Neural crest cell (in vitro differentiated cells): ENCODE measurements at regions not wholly inside any gene's neighbourhood (a gene's known extent, or its start where the extent isn't known, plus 50 kb on each side); places are given as distances from the start of the nearest gene placed in this dataset.

Experiments used
- DNase-seq: peaks from one replicate; pipeline ENCODE4 v3.0.0; 2021; ENCODE audit warnings: low read depth, mixed read lengths, low spot score
- H3K27ac Mint-ChIP-seq: one replicate; pipeline ENCODE4 v1.8.0; 2021; ENCODE audit warnings: mild to moderate bottlenecking, mixed read lengths; ENCODE audit not compliant: unreplicated experiment
- H3K27me3 Mint-ChIP-seq: 2 replicates; pipeline ENCODE4 v1.8.0; 2021; ENCODE audit warnings: low read depth, mild to moderate bottlenecking, mixed read lengths
- H3K36me3 Mint-ChIP-seq: 2 replicates; pipeline ENCODE4 v1.8.0; 2021; ENCODE audit warnings: low read depth, mild to moderate bottlenecking, mixed read lengths
- H3K4me1 Mint-ChIP-seq: 2 replicates; pipeline ENCODE4 v1.8.0; 2021; ENCODE audit warnings: mixed read lengths
- H3K4me3 Mint-ChIP-seq: one replicate; pipeline ENCODE4 v1.8.0; 2021; ENCODE audit warnings: mild to moderate bottlenecking, mixed read lengths
- H3K9me3 Mint-ChIP-seq: 2 replicates; pipeline ENCODE4 v1.8.0; 2021; ENCODE audit warnings: mixed read lengths
- TF ChIP-seq, protein P1 (sequence below): fragments of 200-600 bp; sonication (generic); conservative IDR thresholded peaks from 2 replicates; pipeline ENCODE4 v1.5.0; 2021; ENCODE audit warnings: antibody characterized with exemption, mild to moderate bottlenecking

DNA sequence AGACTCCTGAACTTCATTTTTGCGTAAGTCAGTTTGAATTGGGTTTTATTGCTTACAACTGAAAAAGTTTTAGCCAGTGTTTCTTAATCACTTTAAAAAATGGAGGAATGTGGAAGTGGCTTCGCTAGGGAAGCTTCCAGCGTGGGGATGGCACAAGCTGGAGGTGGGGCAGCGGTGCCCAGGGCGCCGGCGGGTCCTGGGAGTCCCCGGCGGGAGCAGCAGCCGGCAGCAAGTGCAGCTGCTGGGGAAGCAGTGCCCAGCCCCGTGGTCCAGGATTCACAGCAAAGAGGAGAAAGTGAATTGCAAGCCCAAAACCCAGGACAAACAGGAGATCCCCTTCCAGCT lies 301.8 kb upstream of the PROK2 start:
- H3K27ac Mint-ChIP-seq = no peak overlapping the region
- DNase-seq = no peak
- H3K4me1 Mint-ChIP-seq = peaks cover 8% of the 10 kb centered on the region
- no peaks in the 10 kb centered on the region for H3K9me3 Mint-ChIP-seq
- TF ChIP-seq, protein P1, sequence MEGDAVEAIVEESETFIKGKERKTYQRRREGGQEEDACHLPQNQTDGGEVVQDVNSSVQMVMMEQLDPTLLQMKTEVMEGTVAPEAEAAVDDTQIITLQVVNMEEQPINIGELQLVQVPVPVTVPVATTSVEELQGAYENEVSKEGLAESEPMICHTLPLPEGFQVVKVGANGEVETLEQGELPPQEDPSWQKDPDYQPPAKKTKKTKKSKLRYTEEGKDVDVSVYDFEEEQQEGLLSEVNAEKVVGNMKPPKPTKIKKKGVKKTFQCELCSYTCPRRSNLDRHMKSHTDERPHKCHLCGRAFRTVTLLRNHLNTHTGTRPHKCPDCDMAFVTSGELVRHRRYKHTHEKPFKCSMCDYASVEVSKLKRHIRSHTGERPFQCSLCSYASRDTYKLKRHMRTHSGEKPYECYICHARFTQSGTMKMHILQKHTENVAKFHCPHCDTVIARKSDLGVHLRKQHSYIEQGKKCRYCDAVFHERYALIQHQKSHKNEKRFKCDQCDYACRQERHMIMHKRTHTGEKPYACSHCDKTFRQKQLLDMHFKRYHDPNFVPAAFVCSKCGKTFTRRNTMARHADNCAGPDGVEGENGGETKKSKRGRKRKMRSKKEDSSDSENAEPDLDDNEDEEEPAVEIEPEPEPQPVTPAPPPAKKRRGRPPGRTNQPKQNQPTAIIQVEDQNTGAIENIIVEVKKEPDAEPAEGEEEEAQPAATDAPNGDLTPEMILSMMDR = no peak
- peaks cover 5% of the 10 kb centered on the region for H3K27me3 Mint-ChIP-seq
- H3K4me3 Mint-ChIP-seq = no peak overlapping the region
- no peaks in the 10 kb centered on the region for H3K36me3 Mint-ChIP-seq

DNA sequence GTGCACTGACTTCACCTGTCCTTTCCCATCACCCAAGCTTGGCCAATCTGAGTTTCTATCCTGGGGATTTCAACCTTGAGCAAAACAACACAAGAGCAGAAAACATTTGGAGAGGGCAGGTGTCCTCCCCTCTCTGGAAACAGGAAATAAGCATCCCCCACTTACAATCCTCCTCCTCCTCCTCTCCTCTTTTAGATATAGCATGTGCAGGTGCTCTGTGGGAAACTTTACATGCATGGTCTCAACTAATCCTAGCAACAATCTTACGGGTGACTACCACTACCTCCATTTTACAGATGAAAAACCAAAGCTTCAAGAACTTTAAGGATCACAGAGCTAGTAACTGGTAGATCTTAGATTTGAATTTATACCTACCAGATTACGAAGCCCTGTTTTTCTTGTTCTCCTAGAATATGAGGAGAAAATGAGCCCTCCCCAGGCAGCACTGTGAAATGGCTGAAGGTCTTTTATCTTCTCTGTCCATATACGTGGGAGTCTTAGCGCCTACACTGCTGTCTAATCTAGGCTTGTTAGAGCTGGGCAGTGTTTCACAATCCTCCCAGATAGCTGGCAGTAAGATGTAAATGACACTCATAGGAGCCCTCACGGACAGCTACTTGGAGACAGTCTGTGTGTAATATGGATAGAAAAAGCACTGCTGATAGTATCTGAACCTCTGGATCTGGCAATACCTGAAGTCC lies 301.2 kb upstream of the PROK2 start:
- peaks cover 5% of the 10 kb centered on the region for H3K27me3 Mint-ChIP-seq
- DNase-seq = no peak
- no peak overlapping the region for H3K4me3 Mint-ChIP-seq
- no peaks in the 10 kb centered on the region for H3K36me3 Mint-ChIP-seq
- no peaks in the 10 kb centered on the region for H3K9me3 Mint-ChIP-seq
- H3K4me1 Mint-ChIP-seq = peaks cover 8% of the 10 kb centered on the region
- H3K27ac Mint-ChIP-seq = no peak overlapping the region
- TF ChIP-seq, protein P1 = no peak

DNA sequence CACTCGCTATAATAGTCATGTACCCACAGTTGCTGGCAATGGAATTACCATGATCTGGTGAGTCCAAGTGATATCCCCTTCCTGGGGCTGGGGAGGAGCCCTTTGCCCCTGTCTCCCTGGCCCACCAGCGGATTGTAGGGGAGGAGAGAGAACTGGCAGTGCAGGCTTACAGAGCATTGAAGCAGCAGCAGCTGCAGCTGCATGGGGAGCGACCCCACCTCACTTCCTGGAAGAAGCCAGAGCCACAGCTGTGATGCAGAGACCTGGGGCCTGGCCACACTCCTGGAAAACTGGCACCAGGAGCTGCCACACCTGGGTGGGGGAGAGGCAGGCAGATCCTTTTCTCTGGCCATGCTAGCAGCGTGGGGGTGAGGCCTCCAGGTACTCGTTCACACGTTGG lies 300.1 kb upstream of the PROK2 start:
- peaks cover 8% of the 10 kb centered on the region for H3K4me1 Mint-ChIP-seq
- H3K27me3 Mint-ChIP-seq = no peaks in the 10 kb centered on the region
- no peak overlapping the region for H3K27ac Mint-ChIP-seq
- no peak overlapping the region for H3K4me3 Mint-ChIP-seq
- no peaks in the 10 kb centered on the region for H3K36me3 Mint-ChIP-seq
- no peak for DNase-seq
- TF ChIP-seq, protein P1 = no peak
- peaks cover 3% of the 10 kb centered on the region for H3K9me3 Mint-ChIP-seq

DNA sequence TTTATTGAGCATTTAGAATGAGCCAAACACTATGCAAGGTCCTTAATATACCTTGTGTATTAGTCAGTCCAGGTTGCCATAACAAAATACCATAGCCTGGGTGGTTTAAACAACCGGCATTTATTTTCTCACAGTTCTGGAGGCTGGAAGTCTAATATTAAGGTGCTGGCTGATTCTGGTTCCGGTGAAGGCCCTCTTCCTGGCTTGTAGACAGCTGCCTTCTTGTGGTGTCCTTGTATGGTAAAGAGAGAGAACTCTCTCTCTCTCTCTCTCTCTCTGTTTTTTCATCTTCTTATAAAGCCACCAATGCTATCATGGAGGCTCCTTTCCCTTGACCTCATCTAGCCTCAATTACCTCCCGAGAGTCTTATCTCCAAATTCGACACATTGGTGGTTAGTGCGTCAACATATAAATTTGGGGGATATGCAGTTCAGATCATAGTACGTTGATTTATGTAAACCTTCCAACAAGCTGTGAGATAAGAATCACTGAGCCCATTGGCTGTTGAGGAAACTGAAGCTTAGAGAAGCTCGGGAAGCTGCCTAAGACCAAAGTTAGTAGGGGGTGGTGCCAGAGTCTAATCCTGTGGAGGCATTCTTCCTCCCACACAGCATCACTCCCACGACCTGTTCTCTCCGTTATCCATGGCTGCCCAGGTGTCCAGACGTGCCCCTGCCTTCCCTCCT lies 298.0 kb upstream of the PROK2 start:
- no peak for DNase-seq
- H3K9me3 Mint-ChIP-seq = peaks cover 3% of the 10 kb centered on the region
- no peak overlapping the region for H3K4me3 Mint-ChIP-seq
- H3K27ac Mint-ChIP-seq = no peak overlapping the region
- peaks cover 12% of the 10 kb centered on the region for H3K4me1 Mint-ChIP-seq
- no peaks in the 10 kb centered on the region for H3K36me3 Mint-ChIP-seq
- H3K27me3 Mint-ChIP-seq = no peaks in the 10 kb centered on the region
- TF ChIP-seq, protein P1 = no peak

DNA sequence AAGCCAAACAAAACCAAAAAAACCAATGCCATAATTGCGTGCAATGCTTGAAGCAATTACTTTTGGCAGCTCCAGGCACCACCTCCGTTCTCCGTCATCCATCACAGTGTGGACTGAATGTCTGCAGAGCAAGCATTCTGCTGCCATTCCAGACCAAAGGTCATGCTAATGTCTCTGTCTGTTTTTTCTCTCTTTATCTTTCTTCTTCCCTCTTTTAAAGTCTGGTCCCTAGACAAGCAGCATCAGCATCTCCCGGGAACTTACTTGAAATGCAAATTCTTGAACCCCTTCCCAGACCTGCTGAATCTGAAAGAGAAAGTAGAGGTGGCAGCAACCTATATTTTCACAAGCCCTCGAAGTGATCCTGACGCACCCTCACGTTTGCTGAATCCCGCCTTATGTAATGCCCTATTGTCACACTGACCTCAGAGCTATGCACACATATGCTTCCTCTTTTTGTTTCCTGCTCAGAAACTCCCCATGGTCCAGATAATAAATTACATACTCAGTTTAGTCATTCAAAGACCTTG lies 297.3 kb upstream of the PROK2 start:
- Mint-ChIP-seq H3K4me3 (no peak overlapping the region), H3K27ac (no peak overlapping the region), H3K36me3 (no peaks in the 10 kb centered on the region), H3K9me3 (peaks cover 3% of the 10 kb centered on the region), H3K4me1 (peaks cover 12% of the 10 kb centered on the region), H3K27me3 (no peaks in the 10 kb centered on the region)
- TF ChIP-seq, protein P1 = no peak
- no peak for DNase-seq
